ENCODE measurements at regions not wholly inside any gene's neighbourhood (a gene's known extent, or its start where the extent isn't known, plus 50 kb on each side); places are given as distances from the start of the nearest gene placed in this dataset.

DNA sequence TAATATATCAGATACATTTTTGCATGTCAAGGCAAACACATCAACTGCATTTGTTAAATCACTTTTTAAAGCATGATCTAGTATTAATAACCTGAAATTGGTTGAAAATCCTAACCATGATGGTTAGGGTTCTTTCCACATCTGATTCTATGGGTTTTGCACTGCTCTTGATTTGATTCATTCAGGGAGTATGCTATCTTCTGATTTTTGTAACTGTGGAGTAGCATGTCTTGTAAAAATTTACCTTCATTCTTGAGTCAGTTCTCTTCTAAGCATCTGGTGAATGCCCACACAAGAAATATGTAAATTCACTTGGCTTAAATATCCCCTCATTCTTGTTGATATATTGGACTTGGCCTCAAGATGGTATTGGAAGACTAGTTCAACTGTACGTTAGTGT, 178.7 kb downstream of the KLF6 start:
- Histone ChIP-seq H3K9me1 (ENCODE audit: insufficient read depth, low read length) (no peaks in the 10 kb centered on the region), H3K56ac (ENCODE audit: extremely low read depth, insufficient read depth, low read length) (no peak overlapping the region), H4K8ac (ENCODE audit: low read depth in 2 of 2, low read length in 2 of 2) (no peak overlapping the region), H3K4ac (ENCODE audit: low read depth, low read length) (no peak overlapping the region), H3K23ac (ENCODE audit: low read depth, low read length) (no peak overlapping the region), H4K20me1 (ENCODE audit: insufficient read depth, low read length) (no peaks in the 10 kb centered on the region), H3K4me1 (ENCODE audit: control insufficient read depth, insufficient read depth, low read length) (no peaks in the 10 kb centered on the region), H2BK20ac (ENCODE audit: low read depth, low read length) (no peak overlapping the region), H2AK5ac (ENCODE audit: low read depth, low read length) (no peak overlapping the region), H3K18ac (ENCODE audit: low read depth, low read length) (no peak overlapping the region), H2BK120ac (ENCODE audit: low read depth, low read length) (no peak overlapping the region), H2AK9ac (replicated peaks; ENCODE audit: low read depth, low read length, poor library complexity) (no peak overlapping the region), H3K27me3 (ENCODE audit: control insufficient read depth, insufficient read depth, low read length) (no peaks in the 10 kb centered on the region), H3K9me3 (ENCODE audit: control insufficient read depth, insufficient read depth, low read length) (peaks cover 5% of the 10 kb centered on the region), H4K5ac (ENCODE audit: low read depth, low read length) (no peak overlapping the region), H2BK15ac (ENCODE audit: low read depth, low read length) (no peak overlapping the region), H2AFZ (replicated peaks; ENCODE audit: low read length, poor library complexity) (no peak overlapping the region), H4K91ac (ENCODE audit: insufficient read depth, low read depth, low read length) (no peak overlapping the region), H3K4me3 (ENCODE audit: insufficient read depth, low read depth, low read length) (no peak overlapping the region), H2BK5ac (ENCODE audit: low read depth, low read length, poor library complexity, severe bottlenecking) (no peak overlapping the region), H3K36me3 (ENCODE audit: control insufficient read depth, insufficient read depth, low read length) (no peaks in the 10 kb centered on the region), H3K27ac (ENCODE audit: insufficient read depth, low read length) (no peak overlapping the region), H3K79me1 (ENCODE audit: low read depth in 1 of 2, low read length in 2 of 2) (no peaks in the 10 kb centered on the region), H3K14ac (replicated peaks; ENCODE audit: low read depth, low read length) (no peak overlapping the region), H3K9ac (ENCODE audit: low read depth, low read length) (no peak overlapping the region), H3K4me2 (ENCODE audit: low read depth, low read length) (no peak overlapping the region)
- dilution Hi-C loops (cut with HindIII; ENCODE audit: low sequenced_read_pairs, unreplicated experiment) (no loop called here), in situ Hi-C loops (cut with MboI; ENCODE audit: low sequenced_read_pairs) (no loop called here), intact Hi-C loops (cut with micrococcal nuclease) (no loop called here)
- no CpG with 5 or more reads among the region's 1 CpG for WGBS, 2 experiments (ENCODE audit: extremely low coverage in 2 of 2, insufficient read length in 1 of 2)
- POLR2A ChIA-PET (ENCODE audit: unreplicated experiment): no interaction called here
- ATAC-seq (ENCODE audit: low read depth): no peak
- CTCF ChIA-PET: no interaction called here
- TF ChIP-seq BHLHE40 (IDR thresholded peaks at IDR 0.05; ENCODE audit: low read depth, low read length) (no peak), CHD1 (IDR thresholded peaks at IDR 0.05; ENCODE audit: low read depth, low read length) (no peak), FOS (IDR thresholded peaks at IDR 0.05; ENCODE audit: low read depth, low read length) (no peak), RCOR1 (IDR thresholded peaks at IDR 0.05; ENCODE audit: insufficient replicate concordance, low read length) (no peak), SMC3 (IDR thresholded peaks at IDR 0.05; ENCODE audit: low read depth, low read length) (no peak), POLR2A (IDR thresholded peaks at IDR 0.05; ENCODE audit: low read depth, low read length) (no peak), RAD21 (IDR thresholded peaks at IDR 0.05; ENCODE audit: low read length) (no peak), MAFK (IDR thresholded peaks at IDR 0.05; ENCODE audit: low read depth, low read length) (no peak), RFX5 (IDR thresholded peaks at IDR 0.05; ENCODE audit: low read depth, low read length) (no peak), MXI1 (IDR thresholded peaks at IDR 0.05; ENCODE audit: borderline replicate concordance, low read depth, low read length) (no peak), MAZ (IDR thresholded peaks at IDR 0.05; ENCODE audit: borderline replicate concordance, low read depth, low read length) (no peak)
- TF ChIP-seq, protein P1, sequence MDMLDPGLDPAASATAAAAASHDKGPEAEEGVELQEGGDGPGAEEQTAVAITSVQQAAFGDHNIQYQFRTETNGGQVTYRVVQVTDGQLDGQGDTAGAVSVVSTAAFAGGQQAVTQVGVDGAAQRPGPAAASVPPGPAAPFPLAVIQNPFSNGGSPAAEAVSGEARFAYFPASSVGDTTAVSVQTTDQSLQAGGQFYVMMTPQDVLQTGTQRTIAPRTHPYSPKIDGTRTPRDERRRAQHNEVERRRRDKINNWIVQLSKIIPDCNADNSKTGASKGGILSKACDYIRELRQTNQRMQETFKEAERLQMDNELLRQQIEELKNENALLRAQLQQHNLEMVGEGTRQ (IDR thresholded peaks at IDR 0.05; ENCODE audit: low read depth, low read length): no peak
- TF ChIP-seq, protein P2, sequence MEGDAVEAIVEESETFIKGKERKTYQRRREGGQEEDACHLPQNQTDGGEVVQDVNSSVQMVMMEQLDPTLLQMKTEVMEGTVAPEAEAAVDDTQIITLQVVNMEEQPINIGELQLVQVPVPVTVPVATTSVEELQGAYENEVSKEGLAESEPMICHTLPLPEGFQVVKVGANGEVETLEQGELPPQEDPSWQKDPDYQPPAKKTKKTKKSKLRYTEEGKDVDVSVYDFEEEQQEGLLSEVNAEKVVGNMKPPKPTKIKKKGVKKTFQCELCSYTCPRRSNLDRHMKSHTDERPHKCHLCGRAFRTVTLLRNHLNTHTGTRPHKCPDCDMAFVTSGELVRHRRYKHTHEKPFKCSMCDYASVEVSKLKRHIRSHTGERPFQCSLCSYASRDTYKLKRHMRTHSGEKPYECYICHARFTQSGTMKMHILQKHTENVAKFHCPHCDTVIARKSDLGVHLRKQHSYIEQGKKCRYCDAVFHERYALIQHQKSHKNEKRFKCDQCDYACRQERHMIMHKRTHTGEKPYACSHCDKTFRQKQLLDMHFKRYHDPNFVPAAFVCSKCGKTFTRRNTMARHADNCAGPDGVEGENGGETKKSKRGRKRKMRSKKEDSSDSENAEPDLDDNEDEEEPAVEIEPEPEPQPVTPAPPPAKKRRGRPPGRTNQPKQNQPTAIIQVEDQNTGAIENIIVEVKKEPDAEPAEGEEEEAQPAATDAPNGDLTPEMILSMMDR (conservative IDR thresholded peaks at IDR 0.05; ENCODE audit: low read depth, low read length): no peak
- TF ChIP-seq, protein P3, sequence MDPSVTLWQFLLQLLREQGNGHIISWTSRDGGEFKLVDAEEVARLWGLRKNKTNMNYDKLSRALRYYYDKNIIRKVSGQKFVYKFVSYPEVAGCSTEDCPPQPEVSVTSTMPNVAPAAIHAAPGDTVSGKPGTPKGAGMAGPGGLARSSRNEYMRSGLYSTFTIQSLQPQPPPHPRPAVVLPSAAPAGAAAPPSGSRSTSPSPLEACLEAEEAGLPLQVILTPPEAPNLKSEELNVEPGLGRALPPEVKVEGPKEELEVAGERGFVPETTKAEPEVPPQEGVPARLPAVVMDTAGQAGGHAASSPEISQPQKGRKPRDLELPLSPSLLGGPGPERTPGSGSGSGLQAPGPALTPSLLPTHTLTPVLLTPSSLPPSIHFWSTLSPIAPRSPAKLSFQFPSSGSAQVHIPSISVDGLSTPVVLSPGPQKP (IDR thresholded peaks at IDR 0.05; ENCODE audit: borderline replicate concordance, low read depth, low read length): no peak
- no peak for DNase-seq
- BruUV-seq (replicated peaks): no TSS peak
